Osteocyte (in vitro differentiated cells): ENCODE measurements at regions not wholly inside any gene's neighbourhood (a gene's known extent, or its start where the extent isn't known, plus 50 kb on each side); places are given as distances from the start of the nearest gene placed in this dataset.

Experiments used
- DNase-seq: peaks from one replicate; pipeline ENCODE4 v3.0.0; 2021; ENCODE audit warnings: mixed read lengths; ENCODE audit not compliant: unreplicated experiment; ENCODE audit errors: extremely low spot score
- H3K27ac Mint-ChIP-seq: one replicate; pipeline ENCODE4 v1.8.0; 2021; ENCODE audit warnings: mild to moderate bottlenecking, mixed read lengths; ENCODE audit not compliant: unreplicated experiment
- H3K27me3 Mint-ChIP-seq: one replicate; pipeline ENCODE4 v1.8.0; 2021; ENCODE audit warnings: mixed read lengths; ENCODE audit not compliant: unreplicated experiment
- H3K36me3 Mint-ChIP-seq: one replicate; pipeline ENCODE4 v1.8.0; 2021; ENCODE audit warnings: mixed read lengths; ENCODE audit not compliant: unreplicated experiment
- H3K4me1 Mint-ChIP-seq: one replicate; pipeline ENCODE4 v1.8.0; 2021; ENCODE audit warnings: mixed read lengths; ENCODE audit not compliant: unreplicated experiment
- H3K4me3 Mint-ChIP-seq: one replicate; pipeline ENCODE4 v1.8.0; 2021; ENCODE audit warnings: mild to moderate bottlenecking, moderate library complexity, mixed read lengths; ENCODE audit not compliant: unreplicated experiment
- H3K9me3 Mint-ChIP-seq: one replicate; pipeline ENCODE4 v1.8.0; 2021; ENCODE audit warnings: mixed read lengths; ENCODE audit not compliant: unreplicated experiment
- CTCF ChIP-seq: fragments of 200-600 bp; sonication (generic); IDR thresholded peaks from 2 replicates; pipeline ENCODE4 v1.5.0; 2021; ENCODE audit warnings: antibody characterized with exemption, mild to moderate bottlenecking, moderate library complexity

DNA sequence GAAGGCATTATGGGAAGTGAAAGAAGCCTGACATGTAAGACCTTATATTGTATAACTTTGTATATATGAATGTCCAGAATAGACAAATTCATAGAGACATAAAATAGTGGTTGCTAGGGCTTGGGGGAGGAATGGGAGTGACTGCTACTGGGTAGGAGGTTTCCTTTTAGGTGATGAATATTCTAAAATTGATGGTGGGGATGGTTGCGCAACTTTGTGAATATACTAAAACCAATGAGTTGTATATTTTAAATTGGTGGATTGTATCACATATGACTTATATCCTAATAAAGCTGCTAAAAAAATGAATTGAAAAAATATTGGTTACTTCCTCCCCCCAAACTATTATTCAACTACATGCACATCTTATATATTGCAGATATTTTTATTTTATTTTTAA lies 70.0 kb downstream of the UCHL1 start:
- TF ChIP-seq CTCF: no peak
- no peaks in the 10 kb centered on the region for H3K36me3 Mint-ChIP-seq
- H3K4me1 Mint-ChIP-seq: no peaks in the 10 kb centered on the region
- H3K27ac Mint-ChIP-seq: no peak overlapping the region
- H3K9me3 Mint-ChIP-seq: no peaks in the 10 kb centered on the region
- no peak for DNase-seq
- H3K4me3 Mint-ChIP-seq: no peak overlapping the region
- peaks cover 6% of the 10 kb centered on the region for H3K27me3 Mint-ChIP-seq

GRCh38 chr4:41327770-41328169 lies 71.0 kb downstream of the UCHL1 start:
- H3K4me3 Mint-ChIP-seq: no peak overlapping the region
- no peaks in the 10 kb centered on the region for H3K9me3 Mint-ChIP-seq
- no peak for DNase-seq
- H3K4me1 Mint-ChIP-seq: no peaks in the 10 kb centered on the region
- H3K36me3 Mint-ChIP-seq: no peaks in the 10 kb centered on the region
- H3K27ac Mint-ChIP-seq: no peak overlapping the region
- H3K27me3 Mint-ChIP-seq: peaks cover 6% of the 10 kb centered on the region
- no peak for TF ChIP-seq CTCF

DNA sequence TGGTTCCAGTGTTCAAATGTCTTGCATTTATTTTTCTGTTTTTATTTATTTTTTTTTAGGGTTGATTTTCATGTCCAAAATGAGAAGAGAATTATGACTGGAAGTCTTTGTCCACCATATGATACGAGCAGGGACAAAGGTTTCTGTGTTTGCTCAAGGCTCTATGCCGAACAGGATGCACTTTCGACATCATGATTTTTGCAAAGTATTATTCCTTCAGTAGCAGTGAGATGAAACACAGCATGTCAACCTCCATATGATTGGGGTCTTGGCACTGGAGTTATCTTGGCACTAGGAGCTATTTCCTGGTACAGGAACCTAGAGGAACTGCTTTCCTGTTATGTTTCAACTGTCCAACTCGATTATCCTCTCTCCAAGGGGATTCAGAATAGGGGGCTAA lies 72.6 kb downstream of the UCHL1 start:
- Mint-ChIP-seq H3K9me3 (no peaks in the 10 kb centered on the region), H3K4me1 (no peaks in the 10 kb centered on the region), H3K27ac (no peak overlapping the region), H3K4me3 (no peak overlapping the region), H3K36me3 (no peaks in the 10 kb centered on the region), H3K27me3 (peaks cover 10% of the 10 kb centered on the region)
- TF ChIP-seq CTCF: no peak
- DNase-seq: no peak

DNA sequence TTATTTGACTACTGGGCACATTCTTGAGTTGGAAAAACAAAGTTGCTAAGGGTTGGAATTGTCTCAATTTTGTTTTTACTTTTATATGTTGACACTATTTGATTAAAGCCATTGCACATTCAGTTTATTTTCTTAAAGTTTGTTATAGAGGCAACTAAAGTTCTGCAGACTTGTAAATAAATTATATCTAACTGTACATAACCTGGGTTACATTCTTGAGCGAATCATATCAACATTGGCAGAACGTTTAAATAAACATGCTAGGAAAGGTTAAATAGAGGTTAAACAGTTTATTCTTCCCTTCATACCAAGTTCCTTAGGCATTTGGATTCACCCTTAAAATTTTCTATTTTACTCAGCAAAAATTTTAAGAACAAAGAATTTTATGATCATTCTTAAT lies 74.5 kb downstream of the UCHL1 start:
- no peak for TF ChIP-seq CTCF
- no peaks in the 10 kb centered on the region for H3K9me3 Mint-ChIP-seq
- H3K27me3 Mint-ChIP-seq: peaks cover 10% of the 10 kb centered on the region
- H3K36me3 Mint-ChIP-seq: no peaks in the 10 kb centered on the region
- H3K4me3 Mint-ChIP-seq: no peak overlapping the region
- no peak overlapping the region for H3K27ac Mint-ChIP-seq
- no peaks in the 10 kb centered on the region for H3K4me1 Mint-ChIP-seq
- no peak for DNase-seq

DNA sequence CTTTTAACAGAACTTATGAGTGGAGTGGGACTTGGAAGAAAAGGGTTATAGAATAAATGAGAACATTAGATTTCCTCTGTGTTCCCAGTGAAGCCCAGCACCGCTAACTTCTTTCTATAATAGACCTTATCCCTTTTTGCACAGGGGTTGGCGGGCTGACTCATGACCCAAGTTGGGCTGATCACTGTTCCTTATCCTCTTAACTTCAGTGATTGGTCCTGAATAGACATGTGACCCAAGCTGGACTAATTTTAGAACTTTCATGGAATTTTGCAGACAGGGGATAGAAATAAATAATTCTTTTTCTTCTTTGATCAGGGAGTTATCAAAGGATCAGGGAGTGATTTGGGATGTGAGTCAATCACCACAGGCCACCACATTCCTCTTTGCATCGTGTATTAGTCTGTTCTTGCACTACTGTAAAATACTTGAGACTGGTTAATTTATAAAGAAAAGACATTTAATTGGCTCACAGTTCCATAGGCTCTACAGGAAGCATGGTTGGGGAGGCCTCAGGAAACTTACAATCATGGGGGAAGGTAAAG lies 75.9 kb downstream of the UCHL1 start:
- DNase-seq: no peak
- no peak overlapping the region for H3K4me3 Mint-ChIP-seq
- H3K36me3 Mint-ChIP-seq: no peaks in the 10 kb centered on the region
- H3K4me1 Mint-ChIP-seq: no peaks in the 10 kb centered on the region
- no peak overlapping the region for H3K27ac Mint-ChIP-seq
- H3K27me3 Mint-ChIP-seq: peaks cover 10% of the 10 kb centered on the region
- no peak for TF ChIP-seq CTCF
- H3K9me3 Mint-ChIP-seq: no peaks in the 10 kb centered on the region
